ENCODE measurements at regions not wholly inside any gene's neighbourhood (a gene's known extent, or its start where the extent isn't known, plus 50 kb on each side); places are given as distances from the start of the nearest gene placed in this dataset.

DNA sequence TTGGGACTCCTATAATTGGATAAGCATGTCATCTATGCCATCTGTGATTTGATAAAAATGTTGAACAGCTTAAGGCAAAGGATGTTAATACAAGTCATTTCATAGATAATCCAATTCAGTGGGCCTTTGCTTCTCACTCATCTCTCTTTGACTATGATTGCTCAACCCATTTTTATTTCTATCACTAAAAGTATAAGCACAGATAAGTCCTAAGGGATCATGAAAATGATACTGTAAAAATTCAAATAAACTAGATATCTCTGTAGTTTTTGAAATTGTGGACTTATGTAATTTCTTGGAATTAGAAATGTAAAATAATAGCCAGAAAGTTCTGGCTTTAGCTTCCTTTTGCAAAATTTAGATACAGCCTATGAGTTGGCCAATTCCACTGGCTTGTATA, 440.3 kb downstream of the POM121L12 start:
- no peak for TF ChIP-seq EP300 (IDR thresholded peaks at IDR 0.05)
- TF ChIP-seq, protein P1, sequence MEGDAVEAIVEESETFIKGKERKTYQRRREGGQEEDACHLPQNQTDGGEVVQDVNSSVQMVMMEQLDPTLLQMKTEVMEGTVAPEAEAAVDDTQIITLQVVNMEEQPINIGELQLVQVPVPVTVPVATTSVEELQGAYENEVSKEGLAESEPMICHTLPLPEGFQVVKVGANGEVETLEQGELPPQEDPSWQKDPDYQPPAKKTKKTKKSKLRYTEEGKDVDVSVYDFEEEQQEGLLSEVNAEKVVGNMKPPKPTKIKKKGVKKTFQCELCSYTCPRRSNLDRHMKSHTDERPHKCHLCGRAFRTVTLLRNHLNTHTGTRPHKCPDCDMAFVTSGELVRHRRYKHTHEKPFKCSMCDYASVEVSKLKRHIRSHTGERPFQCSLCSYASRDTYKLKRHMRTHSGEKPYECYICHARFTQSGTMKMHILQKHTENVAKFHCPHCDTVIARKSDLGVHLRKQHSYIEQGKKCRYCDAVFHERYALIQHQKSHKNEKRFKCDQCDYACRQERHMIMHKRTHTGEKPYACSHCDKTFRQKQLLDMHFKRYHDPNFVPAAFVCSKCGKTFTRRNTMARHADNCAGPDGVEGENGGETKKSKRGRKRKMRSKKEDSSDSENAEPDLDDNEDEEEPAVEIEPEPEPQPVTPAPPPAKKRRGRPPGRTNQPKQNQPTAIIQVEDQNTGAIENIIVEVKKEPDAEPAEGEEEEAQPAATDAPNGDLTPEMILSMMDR (IDR thresholded peaks at IDR 0.05): no peak
- TF ChIP-seq POLR2A (IDR thresholded peaks at IDR 0.05): no peak
